ENCODE measurements at regions not wholly inside any gene's neighbourhood (a gene's known extent, or its start where the extent isn't known, plus 50 kb on each side); places are given as distances from the start of the nearest gene placed in this dataset.

GRCh38 chr9:97747201-97747965 is 50.2 kb upstream of the XPA start:
- DNase-seq = no peak

- no peak for DNase-seq
Measured at GRCh38 chr9:97748525-97748924, 51.4 kb upstream of the XPA start.

- no peak for DNase-seq
Measured at GRCh38 chr9:97749928-97750327, 52.8 kb upstream of the XPA start.

DNA sequence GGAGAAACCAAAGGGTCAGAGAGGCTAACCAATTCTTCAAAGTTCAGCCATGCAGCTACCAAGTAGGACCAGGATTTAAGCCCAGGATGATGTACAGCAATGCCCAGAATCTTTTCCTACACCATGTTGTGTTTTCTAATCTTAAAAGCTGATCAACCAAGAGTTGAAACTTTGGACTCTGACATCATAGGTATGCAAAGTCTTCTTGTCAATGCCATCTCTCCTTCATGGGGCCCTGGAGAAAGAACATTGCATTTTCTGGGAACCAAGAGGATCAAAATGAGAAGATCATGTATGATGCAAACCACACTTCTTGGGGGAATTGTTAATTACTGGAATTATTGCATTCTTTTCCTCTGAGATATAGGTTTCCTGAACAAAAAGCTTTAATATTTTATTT is 54.4 kb upstream of the XPA start:
- DNase-seq = no peak

DNA sequence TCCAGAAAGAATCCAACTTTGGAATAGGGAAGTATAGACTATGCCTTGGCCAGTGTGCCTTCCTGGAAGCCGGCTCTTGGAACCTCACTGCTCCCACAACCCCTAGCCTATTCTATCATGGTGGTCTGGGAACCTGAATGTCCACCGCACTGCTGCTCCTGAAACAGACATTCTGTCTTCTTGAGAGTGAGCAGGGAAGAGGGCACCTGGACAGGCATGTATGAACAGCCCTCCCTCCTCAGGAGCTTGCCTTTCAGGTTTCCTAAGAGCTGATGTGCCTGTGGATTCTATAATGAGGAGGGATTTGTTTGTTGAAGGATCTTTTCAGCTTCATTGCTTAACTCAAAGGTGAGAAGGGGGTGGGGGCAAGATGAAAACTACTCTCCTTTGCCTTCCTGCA is 55.1 kb upstream of the XPA start:
- no peak for DNase-seq

DNA sequence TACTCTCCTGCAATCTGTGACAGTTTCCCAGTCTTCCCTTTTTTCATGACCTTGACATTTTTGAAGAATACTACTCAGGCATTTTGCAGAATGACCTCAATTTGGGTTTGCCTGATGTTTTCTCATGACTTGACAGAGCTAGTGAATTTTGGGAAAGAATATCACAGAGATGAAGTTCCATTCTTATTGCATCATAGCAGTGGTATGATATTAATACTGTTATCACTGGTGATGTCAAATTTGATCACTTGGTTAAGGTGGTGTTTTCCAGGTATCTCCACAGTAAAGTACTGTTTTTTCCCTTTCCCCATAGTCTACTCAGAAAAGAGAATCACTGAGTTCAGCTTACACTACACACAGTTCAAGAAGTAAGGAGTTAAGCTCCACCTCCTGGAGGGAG is 56.2 kb upstream of the XPA start:
- DNase-seq = no peak

DNA sequence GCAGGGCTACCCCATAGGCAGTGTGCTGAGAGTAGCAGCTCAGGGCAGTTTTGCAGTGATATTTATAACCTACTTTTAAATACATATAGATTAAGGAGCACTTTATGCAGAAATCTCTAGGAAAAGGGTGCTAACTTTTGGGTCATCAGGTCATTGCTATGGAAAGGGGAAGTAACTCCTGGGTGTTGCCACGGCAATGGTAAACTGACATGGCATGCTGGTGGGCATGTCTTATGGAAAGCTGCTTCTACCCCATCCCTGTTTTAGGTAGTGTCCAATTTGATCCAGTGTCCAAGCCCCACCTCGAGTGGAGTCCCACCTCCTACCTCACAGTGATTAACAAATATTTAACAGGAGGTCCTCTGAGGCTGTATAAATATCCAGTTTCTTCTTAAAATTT is 56.8 kb upstream of the XPA start:
- no peak for DNase-seq

GRCh38 chr9:97755618-97756267 is 58.6 kb upstream of the XPA start:
- DNase-seq = no peak

- no peak for DNase-seq
Measured at GRCh38 chr9:97756991-97757390, 59.9 kb upstream of the XPA start.

DNA sequence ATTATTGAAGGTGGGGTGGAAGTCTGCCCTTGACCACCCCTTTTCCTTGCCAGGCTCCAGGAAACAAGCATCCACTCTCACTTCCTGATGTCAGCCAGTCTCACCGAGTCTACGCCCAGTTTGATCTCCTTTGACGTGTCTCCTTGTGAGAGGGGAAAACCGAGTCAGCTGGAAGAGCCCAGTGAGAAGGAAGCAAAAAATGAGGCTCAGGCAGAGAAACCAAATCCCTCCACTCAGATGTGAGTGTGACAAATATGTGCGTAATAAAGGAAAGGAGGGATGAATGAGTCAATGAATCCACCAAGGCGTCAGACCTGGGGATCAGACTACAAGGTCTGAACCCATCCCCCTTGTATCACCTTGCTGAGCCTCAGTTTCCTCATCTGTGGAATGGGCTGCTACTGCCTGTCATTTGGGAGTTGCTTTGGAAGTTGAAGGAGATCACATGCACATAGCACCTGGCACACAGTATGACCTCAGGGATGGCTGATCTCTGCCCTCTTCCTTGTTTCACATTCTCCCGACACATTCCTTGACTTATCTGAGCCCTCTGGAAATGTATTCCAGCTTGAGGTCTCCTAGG is 61.3 kb upstream of the XPA start:
- DNase-seq = no peak

GRCh38 chr9:97759581-97760288 is 62.6 kb upstream of the XPA start:
- DNase-seq = no peak

- no peak for DNase-seq
Measured at GRCh38 chr9:97761056-97761598, 64.0 kb upstream of the XPA start.

- DNase-seq = no peak
Measured at GRCh38 chr9:97761879-97762278, 64.7 kb upstream of the XPA start.

DNA sequence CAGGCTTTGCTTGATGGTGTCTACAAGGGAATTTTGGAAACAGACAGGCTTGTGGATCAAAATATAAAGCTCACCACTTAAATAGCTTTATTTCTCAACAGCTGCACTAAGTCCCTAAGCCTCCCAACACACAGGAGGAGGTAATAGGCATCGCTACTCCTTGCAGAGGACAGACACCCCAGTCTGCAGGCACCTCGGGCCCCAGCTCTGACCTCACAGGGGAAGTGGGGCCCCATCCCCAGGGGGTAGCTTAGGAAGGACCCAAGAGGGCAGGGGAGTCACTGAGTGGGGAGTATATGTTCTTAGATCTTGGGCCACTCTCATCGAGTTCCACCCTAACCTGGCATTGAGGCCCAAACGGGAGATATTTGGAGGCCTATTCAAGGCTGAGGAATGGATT is 66.7 kb upstream of the XPA start:
- no peak for DNase-seq

- DNase-seq = no peak
Measured at GRCh38 chr9:97766092-97766491, 69.0 kb upstream of the XPA start.

DNA sequence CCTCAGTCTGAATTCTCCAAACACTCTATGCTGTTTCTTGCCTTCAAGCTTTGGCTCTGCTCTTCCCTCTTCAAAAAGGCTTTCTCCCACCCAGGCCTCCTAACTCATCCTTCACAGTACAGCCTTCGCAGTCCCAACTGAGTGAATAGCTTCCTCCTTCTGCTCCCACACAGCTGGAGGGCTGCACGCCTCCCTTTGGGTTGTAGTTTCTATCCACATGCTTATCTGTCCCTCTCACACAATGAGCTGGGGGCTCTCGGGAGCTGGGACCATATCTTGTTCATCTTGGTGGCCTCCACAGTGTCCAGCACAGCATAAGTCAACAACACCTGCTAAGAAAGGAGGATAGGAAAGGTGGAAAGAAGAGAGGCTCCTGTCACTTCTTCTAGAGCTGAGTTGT is 69.5 kb upstream of the XPA start:
- no peak for DNase-seq

GRCh38 chr9:97767891-97768290 is 70.8 kb upstream of the XPA start:
- no peak for DNase-seq

DNA sequence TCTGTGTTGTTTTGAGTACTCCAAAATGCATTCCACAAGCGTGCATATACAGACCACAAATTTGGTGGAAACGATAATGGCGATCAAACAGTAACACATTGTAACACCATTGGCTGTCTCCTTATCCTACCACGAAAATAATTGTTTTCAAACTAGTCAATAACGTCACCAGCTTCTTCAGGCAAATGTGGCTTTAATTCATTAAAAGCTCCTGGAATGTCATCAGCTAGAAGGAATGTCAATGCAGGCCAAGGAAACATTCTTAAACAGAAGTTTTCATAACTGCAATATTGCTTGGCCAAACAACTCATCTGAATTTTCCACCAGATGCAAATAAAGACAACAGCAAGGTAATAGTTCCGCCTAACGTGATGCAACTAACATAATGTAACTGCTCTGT is 71.6 kb upstream of the XPA start:
- no peak for DNase-seq

- no peak for DNase-seq
Measured at GRCh38 chr9:97769208-97769607, 72.1 kb upstream of the XPA start.

DNA sequence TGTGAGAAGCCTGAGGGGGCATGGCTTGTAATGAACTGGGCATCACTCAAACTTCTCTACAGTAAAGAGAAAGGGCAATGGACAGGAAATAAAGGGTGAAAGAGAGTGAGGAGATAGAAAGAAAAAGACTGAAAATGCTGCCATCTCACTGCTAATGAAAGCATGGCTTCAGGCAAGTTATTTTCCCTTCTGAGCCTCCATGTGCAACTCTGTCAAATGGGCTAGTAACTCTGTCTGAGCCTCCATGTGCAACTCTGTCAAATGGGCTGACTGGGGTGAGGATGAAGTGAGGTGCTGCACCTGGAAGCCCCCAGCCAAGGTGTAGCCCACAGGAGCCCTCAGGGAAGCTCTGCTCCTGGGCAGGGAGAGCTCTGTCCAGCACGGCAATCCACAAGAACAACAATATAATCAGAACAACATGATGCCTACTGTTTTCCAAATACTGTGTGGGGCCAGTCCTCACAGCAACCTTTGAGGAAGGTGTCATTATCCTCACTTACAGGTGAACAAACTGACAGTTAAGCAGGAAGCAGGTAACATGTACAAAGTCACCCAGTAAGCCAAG is 73.8 kb upstream of the XPA start:
- DNase-seq = no peak

DNA sequence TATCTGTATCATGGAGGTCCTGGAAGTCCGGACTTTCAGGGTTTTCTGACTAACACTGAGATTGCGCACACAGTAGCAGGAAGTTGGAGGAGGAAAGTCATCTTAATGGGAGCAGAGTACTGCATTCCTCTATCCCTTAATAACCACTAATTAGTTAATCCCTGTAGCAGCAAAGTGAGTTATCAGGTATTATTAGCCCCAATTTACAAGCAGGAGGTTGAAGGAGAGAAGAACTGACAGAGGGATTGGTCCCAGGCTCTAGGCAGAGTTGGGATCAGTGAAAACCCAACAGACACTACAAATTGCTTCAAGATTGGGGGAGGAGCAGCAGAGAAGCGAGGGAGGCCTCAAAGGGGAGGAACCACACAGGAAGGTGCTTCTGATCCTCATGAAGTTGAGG is 74.5 kb upstream of the XPA start:
- DNase-seq = no peak

- DNase-seq = no peak
Measured at GRCh38 chr9:97772145-97772544, 75.0 kb upstream of the XPA start.

- no peak for DNase-seq
Measured at GRCh38 chr9:97773091-97773490, 76.0 kb upstream of the XPA start.
